Lung (tissue), 11 donors: ENCODE measurements at regions not wholly inside any gene's neighbourhood (a gene's known extent, or its start where the extent isn't known, plus 50 kb on each side); places are given as distances from the start of the nearest gene placed in this dataset.

Experiments
- ATAC-seq: fragments of 200-7000 bp; cut with Tn5 transposase; one replicate; pipeline ENCODE4 v1.9.1; 2020; ENCODE audit warnings: moderate number of reproducible peaks; ENCODE audit not compliant: insufficient read depth, low FRiP score
- DNase-seq, 3 donors: peaks; one replicate each; pipeline ENCODE4 v3.0.0-alpha.2; 2013 to 2017
- H3K27ac ChIP-seq, 2 donors: one replicate each; pipeline ENCODE4 v1.5.1; 2013; ENCODE audit warnings: mild to moderate bottlenecking in 2 of 2, moderate library complexity in 2 of 2, control low read depth in 1 of 2, inconsistent platforms in 1 of 2, low read depth in 1 of 2, low read length in 1 of 2
- H3K27me3 ChIP-seq, 3 donors: one replicate each; pipeline ENCODE4 v1.5.1; 2013; ENCODE audit warnings: low read length in 2 of 3; ENCODE audit not compliant: control insufficient read depth in 3 of 3, insufficient read depth in 3 of 3
- H3K36me3 ChIP-seq, 4 donors: one replicate each; pipeline ENCODE4 v1.5.1; 2013; ENCODE audit warnings: low read length in 4 of 4, mild to moderate bottlenecking in 1 of 4, moderate library complexity in 1 of 4; ENCODE audit not compliant: control insufficient read depth in 4 of 4, insufficient read depth in 4 of 4
- H3K4me1 ChIP-seq, 5 donors: one replicate each; pipeline ENCODE4 v1.5.1; 2013; ENCODE audit warnings: low read length in 5 of 5, mild to moderate bottlenecking in 2 of 5, moderate library complexity in 1 of 5; ENCODE audit not compliant: control insufficient read depth in 5 of 5, insufficient read depth in 5 of 5
- H3K4me3 ChIP-seq: one replicate; pipeline ENCODE4 v1.5.1; 2013; ENCODE audit warnings: mild to moderate bottlenecking, control low read depth, moderate library complexity
- H3K9ac ChIP-seq, 2 donors: one replicate each; pipeline ENCODE4 v1.5.1; 2013; ENCODE audit warnings: low read length in 2 of 2, control low read depth in 1 of 2; ENCODE audit not compliant: insufficient read depth in 1 of 2
- H3K9me3 ChIP-seq, 4 donors: one replicate each; pipeline ENCODE4 v1.5.1; 2013; ENCODE audit warnings: low read length in 3 of 4, mild to moderate bottlenecking in 1 of 4, moderate library complexity in 1 of 4; ENCODE audit not compliant: control insufficient read depth in 4 of 4, insufficient read depth in 3 of 4
- CTCF ChIP-seq: IDR thresholded peaks from 2 replicates; pipeline ENCODE4 v1.5.1; 2012; ENCODE audit warnings: mild to moderate bottlenecking; ENCODE audit errors: control extremely low read depth, extremely low read depth
- WGBS, 2 donors: extraction: QIAGEN DNeasy Blood & Tissue Kit; methylation state at CpG; one replicate each; pipeline ENCODE4 v1.1.7; 2013; 5-methylcytosine and 5-hydroxymethylcytosine counted together
- donor health status: control.
- donor health status: control.
- donor health status: Bipolar disorder and iron deficiency.
- donor health status: healthy.
- donor health status: DM: yes; HTN: yes; CAD: no.

- no peak for DNase-seq
- H3K36me3 ChIP-seq, result no peaks in the 10 kb centered on the region
- 93 to 96% methylated on average over 1 of the region's 1 CpG for WGBS, 2 donors
- TF ChIP-seq CTCF, result no peak
- no peak overlapping the region for H3K27ac ChIP-seq
- H3K4me1 ChIP-seq, result peaks cover 0 to 26% (median 11%) of the 10 kb centered on the region in 5 donors
- ATAC-seq, result no peak
- H3K27me3 ChIP-seq, result no peaks in the 10 kb centered on the region
- H3K4me3 ChIP-seq, result no peak overlapping the region
- H3K9me3 ChIP-seq, result peaks cover 0 to 1% (median 0%) of the 10 kb centered on the region in 4 donors
- H3K9ac ChIP-seq, result no peak overlapping the region
Measured at GRCh38 chr1:232276651-232277050, 353.3 kb downstream of the SIPA1L2 start.

- no peak overlapping the region for H3K9ac ChIP-seq
- no peak overlapping the region for H3K4me3 ChIP-seq
- peaks cover 0 to 26% (median 13%) of the 10 kb centered on the region in 5 donors for H3K4me1 ChIP-seq
- DNase-seq, result no peak
- no peak overlapping the region for H3K27ac ChIP-seq
- 81 to 84% methylated on average over 11 of the region's 11 CpGs for WGBS, 2 donors
- ATAC-seq, result no peak
- H3K9me3 ChIP-seq, result peaks cover 0 to 1% (median 0%) of the 10 kb centered on the region in 4 donors
- H3K36me3 ChIP-seq, result no peaks in the 10 kb centered on the region
- no peaks in the 10 kb centered on the region for H3K27me3 ChIP-seq
- TF ChIP-seq CTCF, result no peak
Measured at GRCh38 chr1:232274999-232275710, 354.8 kb downstream of the SIPA1L2 start.

DNA sequence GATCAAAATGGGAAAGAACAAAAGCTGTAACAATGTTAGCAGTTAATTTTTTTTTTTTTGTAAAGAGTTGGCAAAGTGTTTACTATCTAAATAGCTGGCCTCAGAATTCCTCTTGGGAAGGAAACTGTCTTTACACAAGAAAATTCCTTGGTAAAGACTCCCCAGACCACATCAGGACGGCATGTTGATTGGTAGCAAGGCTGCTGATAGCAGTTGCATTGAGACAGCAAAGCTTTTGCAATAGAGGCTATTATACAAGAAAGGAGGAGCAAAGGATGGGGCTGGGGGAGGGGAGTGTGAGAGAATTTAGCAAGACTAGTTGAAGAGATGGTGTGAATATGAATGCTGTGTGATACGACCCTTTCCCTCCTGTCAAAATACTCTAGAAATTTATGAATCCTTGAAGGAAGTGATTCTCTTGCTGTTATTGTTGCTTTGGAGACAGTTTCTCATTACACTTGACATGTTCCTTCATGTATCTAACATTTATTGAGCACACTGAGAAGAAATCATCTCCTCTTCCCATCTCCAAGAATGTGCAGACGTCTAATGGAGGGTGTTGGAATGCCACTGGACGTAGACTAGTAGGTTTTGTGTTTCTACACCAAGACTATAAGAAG lies 355.6 kb downstream of the SIPA1L2 start:
- TF ChIP-seq CTCF, result no peak
- H3K4me1 ChIP-seq, result peaks cover 0 to 26% (median 13%) of the 10 kb centered on the region in 5 donors
- H3K36me3 ChIP-seq, result no peaks in the 10 kb centered on the region
- ATAC-seq (peak; percentile 53), DNase-seq (peak; percentile 48 to 72 (median 65))
- H3K9ac ChIP-seq, result no peak overlapping the region
- no peak overlapping the region for H3K27ac ChIP-seq
- H3K27me3 ChIP-seq, result no peaks in the 10 kb centered on the region
- 67 to 68% methylated on average over 4 of the region's 4 CpGs for WGBS, 2 donors
- H3K4me3 ChIP-seq, result no peak overlapping the region
- H3K9me3 ChIP-seq, result peaks cover 0 to 1% (median 0%) of the 10 kb centered on the region in 4 donors
